ENCODE measurements at regions not wholly inside any gene's neighbourhood (a gene's known extent, or its start where the extent isn't known, plus 50 kb on each side); places are given as distances from the start of the nearest gene placed in this dataset.

GRCh38 chr18:78499586-78499985, 480.0 kb upstream of the SALL3 start:
- TF ChIP-seq EZH2 (IDR thresholded peaks at IDR 0.05; ENCODE audit: low read length, missing control alignments) (no peak), CTCF (conservative IDR thresholded peaks at IDR 0.05 in 1 of 2, IDR thresholded peaks at IDR 0.05 in 1 of 2; ENCODE audit: low read depth in 1 of 2, low read length in 2 of 2) (no peak)

All from fibroblast of lung (primary cell).